ENCODE measurements at regions not wholly inside any gene's neighbourhood (a gene's known extent, or its start where the extent isn't known, plus 50 kb on each side); places are given as distances from the start of the nearest gene placed in this dataset.

GRCh38 chr10:10609379-10609955 is 408.2 kb upstream of the CELF2 start:
- no peak for DNase-seq (ENCODE audit: low read depth in 2 of 3, low spot score in 2 of 3)

GRCh38 chr10:10610171-10610570 is 407.5 kb upstream of the CELF2 start:
- DNase-seq (ENCODE audit: low read depth in 2 of 3, low spot score in 2 of 3): no peak

- no peak for DNase-seq (ENCODE audit: low read depth in 2 of 3, low spot score in 2 of 3)
Measured at GRCh38 chr10:10612151-10612550, 405.5 kb upstream of the CELF2 start.

GRCh38 chr10:10613656-10614244 is 403.9 kb upstream of the CELF2 start:
- DNase-seq (ENCODE audit: low read depth in 2 of 3, low spot score in 2 of 3): no peak

GRCh38 chr10:10617686-10618085 is 400.0 kb upstream of the CELF2 start:
- DNase-seq (ENCODE audit: low read depth in 2 of 3, low spot score in 2 of 3): no peak

- no peak for DNase-seq (ENCODE audit: low read depth in 2 of 3, low spot score in 2 of 3)
Measured at GRCh38 chr10:10618139-10618538, 399.5 kb upstream of the CELF2 start.

- DNase-seq (ENCODE audit: low read depth in 2 of 3, low spot score in 2 of 3): no peak
Measured at GRCh38 chr10:10623958-10624566, 393.6 kb upstream of the CELF2 start.

- DNase-seq (ENCODE audit: low read depth in 2 of 3, low spot score in 2 of 3): no peak
Measured at GRCh38 chr10:10624567-10624962, 393.1 kb upstream of the CELF2 start.

- no peak for DNase-seq (ENCODE audit: low read depth in 2 of 3, low spot score in 2 of 3)
Measured at GRCh38 chr10:10625491-10625890, 392.2 kb upstream of the CELF2 start.

- no peak for DNase-seq (ENCODE audit: low read depth in 2 of 3, low spot score in 2 of 3)
Measured at GRCh38 chr10:10626734-10627133, 390.9 kb upstream of the CELF2 start.

- DNase-seq (ENCODE audit: low read depth in 2 of 3, low spot score in 2 of 3): no peak
Measured at GRCh38 chr10:10627414-10627813, 390.3 kb upstream of the CELF2 start.

- DNase-seq (ENCODE audit: low read depth in 2 of 3, low spot score in 2 of 3): no peak
Measured at GRCh38 chr10:10629512-10629911, 388.2 kb upstream of the CELF2 start.

GRCh38 chr10:10630281-10630680 is 387.4 kb upstream of the CELF2 start:
- no peak for DNase-seq (ENCODE audit: low read depth in 2 of 3, low spot score in 2 of 3)

- DNase-seq (ENCODE audit: low read depth in 2 of 3, low spot score in 2 of 3): no peak
Measured at GRCh38 chr10:10630782-10631181, 386.9 kb upstream of the CELF2 start.

- DNase-seq (ENCODE audit: low read depth in 2 of 3, low spot score in 2 of 3): no peak
Measured at GRCh38 chr10:10642189-10642588, 375.5 kb upstream of the CELF2 start.

GRCh38 chr10:10642751-10643150 is 374.9 kb upstream of the CELF2 start:
- no peak for DNase-seq (ENCODE audit: low read depth in 2 of 3, low spot score in 2 of 3)

- DNase-seq (ENCODE audit: low read depth in 2 of 3, low spot score in 2 of 3): no peak
Measured at GRCh38 chr10:10644008-10644646, 373.5 kb upstream of the CELF2 start.

GRCh38 chr10:10644676-10645385 is 372.8 kb upstream of the CELF2 start:
- no peak for DNase-seq (ENCODE audit: low read depth in 2 of 3, low spot score in 2 of 3)

GRCh38 chr10:10647331-10647730 is 370.3 kb upstream of the CELF2 start:
- DNase-seq (ENCODE audit: low read depth in 2 of 3, low spot score in 2 of 3): no peak

GRCh38 chr10:10657139-10657760 is 360.4 kb upstream of the CELF2 start:
- no peak for DNase-seq (ENCODE audit: low read depth in 2 of 3, low spot score in 2 of 3)

Measured in hematopoietic multipotent progenitor cell (in vitro differentiated cells).